Subcutaneous abdominal adipose tissue (tissue), 5 donors: ENCODE measurements at regions not wholly inside any gene's neighbourhood (a gene's known extent, or its start where the extent isn't known, plus 50 kb on each side); places are given as distances from the start of the nearest gene placed in this dataset.

Source experiments
- H3K27ac ChIP-seq: one replicate; pipeline ENCODE4 v1.7.0; 2013; ENCODE audit warnings: low read depth, mild to moderate bottlenecking, inconsistent platforms, low read length, moderate library complexity
- H3K27me3 ChIP-seq, 5 donors: one replicate each; pipeline ENCODE4 v1.7.0; 2013; ENCODE audit warnings: low read length in 5 of 5, inconsistent platforms in 1 of 5; ENCODE audit not compliant: control insufficient read depth in 5 of 5, insufficient read depth in 4 of 5
- H3K36me3 ChIP-seq, 5 donors: one replicate each; pipeline ENCODE4 v1.7.0; 2013; ENCODE audit warnings: low read length in 5 of 5; ENCODE audit not compliant: control insufficient read depth in 5 of 5, insufficient read depth in 5 of 5
- H3K4me1 ChIP-seq, 5 donors: one replicate each; pipeline ENCODE4 v1.7.0; 2013; ENCODE audit warnings: low read length in 5 of 5, mild to moderate bottlenecking in 3 of 5, moderate library complexity in 1 of 5; ENCODE audit not compliant: control insufficient read depth in 5 of 5, insufficient read depth in 5 of 5
- H3K4me3 ChIP-seq, 5 donors: one replicate each; pipeline ENCODE4 v1.7.0; 2013; ENCODE audit warnings: low read length in 5 of 5, low read depth in 1 of 5
- H3K9ac ChIP-seq, 5 donors: one replicate each; pipeline ENCODE4 v1.7.0; 2013; ENCODE audit warnings: low read length in 5 of 5, mild to moderate bottlenecking in 4 of 5, moderate library complexity in 3 of 5
- H3K9me3 ChIP-seq, 5 donors: one replicate each; pipeline ENCODE4 v1.7.0; 2013; ENCODE audit warnings: low read length in 5 of 5; ENCODE audit not compliant: control insufficient read depth in 5 of 5
- donor health status: healthy.
- donor health status: healthy.
- donor health status: healthy.
- donor health status: healthy.
- donor health status: healthy.

DNA sequence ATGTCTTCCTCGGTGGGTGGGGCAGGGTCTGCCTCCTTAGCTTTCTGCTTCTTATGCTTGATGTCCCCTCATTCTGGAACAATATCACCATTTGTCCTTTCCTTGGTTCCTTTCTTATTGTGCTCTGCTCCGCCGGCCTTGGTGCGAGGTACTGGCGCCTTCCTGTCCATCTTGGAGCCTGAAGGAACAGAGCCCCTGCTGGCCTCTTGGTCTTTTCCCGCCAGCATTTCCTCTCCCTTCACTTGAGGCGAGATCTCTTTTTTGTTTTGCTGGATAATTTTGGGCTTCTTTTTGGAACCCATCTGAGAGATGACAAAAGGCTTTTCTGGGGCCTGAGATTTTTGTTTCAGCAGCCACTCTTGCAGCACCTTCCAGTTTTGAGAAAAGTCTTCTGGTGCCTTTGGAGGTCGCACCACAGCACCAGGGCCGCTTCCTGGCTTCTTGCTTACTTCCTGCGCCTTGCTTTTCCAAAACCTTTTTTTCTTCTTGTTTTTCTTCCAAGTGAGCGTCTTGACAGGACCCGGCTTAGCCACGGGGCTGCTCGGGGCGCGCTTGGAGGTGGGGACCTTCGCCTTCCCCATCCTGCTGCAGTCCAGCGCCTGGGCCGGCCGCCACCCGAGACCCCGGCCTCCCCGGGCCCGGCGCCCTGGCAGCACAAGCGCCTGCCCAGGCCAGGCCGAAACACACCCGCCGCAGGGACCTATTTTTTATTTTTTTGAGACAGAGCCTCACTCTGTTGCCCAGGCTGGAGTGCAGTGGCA is 127.1 kb downstream of the KLF13 start:
- Histone ChIP-seq H3K9me3 (peaks cover 0 to 5% (median 0%) of the 10 kb centered on the region in 5 donors), H3K36me3 (no peaks in the 10 kb centered on the region), H3K9ac (no peak overlapping the region), H3K27ac (no peak overlapping the region), H3K27me3 (no peaks in the 10 kb centered on the region), H3K4me3 (no peak overlapping the region), H3K4me1 (peaks cover 1 to 23% (median 17%) of the 10 kb centered on the region in 5 donors)

GRCh38 chr15:31455499-31455898 is 128.9 kb downstream of the KLF13 start:
- no peak overlapping the region for H3K4me3 ChIP-seq
- no peaks in the 10 kb centered on the region for H3K27me3 ChIP-seq
- H3K9ac ChIP-seq: no peak overlapping the region
- no peak overlapping the region for H3K27ac ChIP-seq
- no peaks in the 10 kb centered on the region for H3K36me3 ChIP-seq
- H3K4me1 ChIP-seq: peaks cover 1 to 21% (median 13%) of the 10 kb centered on the region in 5 donors
- peaks cover 0 to 5% (median 0%) of the 10 kb centered on the region in 5 donors for H3K9me3 ChIP-seq

- no peak overlapping the region for H3K27ac ChIP-seq
Measured at GRCh38 chr15:31456354-31457060, 129.9 kb downstream of the KLF13 start.

DNA sequence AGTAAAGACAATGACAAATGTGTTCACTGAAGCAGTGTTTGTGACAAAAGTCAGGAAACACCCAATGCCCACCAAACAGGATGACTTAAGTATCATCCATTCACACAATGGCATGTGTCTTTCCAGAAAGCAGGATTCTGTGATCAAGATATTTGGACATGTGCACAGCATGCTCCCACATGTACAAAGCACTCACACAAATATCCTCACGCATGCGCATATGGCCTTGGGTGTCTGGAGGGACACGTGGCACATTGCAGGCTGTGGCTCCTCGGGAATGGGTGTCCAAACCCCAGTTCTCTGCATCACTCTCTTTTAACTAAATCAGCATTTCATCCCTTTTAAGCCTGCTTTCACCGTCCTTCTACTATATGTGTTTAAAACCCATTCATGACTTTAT is 130.5 kb downstream of the KLF13 start:
- Histone ChIP-seq H3K27me3 (no peaks in the 10 kb centered on the region), H3K9ac (no peak overlapping the region), H3K36me3 (no peaks in the 10 kb centered on the region), H3K4me3 (no peak overlapping the region), H3K27ac (no peak overlapping the region), H3K9me3 (peaks cover 0 to 3% (median 0%) of the 10 kb centered on the region in 5 donors), H3K4me1 (peaks cover 1 to 21% (median 13%) of the 10 kb centered on the region in 5 donors)

More at GRCh38 chr15:31456354-31457060, 129.9 kb downstream of the KLF13 start:
- H3K36me3 ChIP-seq: no peaks in the 10 kb centered on the region
- no peaks in the 10 kb centered on the region for H3K27me3 ChIP-seq
- H3K4me3 ChIP-seq: no peak overlapping the region
- peaks cover 0 to 3% (median 0%) of the 10 kb centered on the region in 5 donors for H3K9me3 ChIP-seq
- no peak overlapping the region for H3K9ac ChIP-seq
- peaks cover 1 to 21% (median 13%) of the 10 kb centered on the region in 5 donors for H3K4me1 ChIP-seq

DNA sequence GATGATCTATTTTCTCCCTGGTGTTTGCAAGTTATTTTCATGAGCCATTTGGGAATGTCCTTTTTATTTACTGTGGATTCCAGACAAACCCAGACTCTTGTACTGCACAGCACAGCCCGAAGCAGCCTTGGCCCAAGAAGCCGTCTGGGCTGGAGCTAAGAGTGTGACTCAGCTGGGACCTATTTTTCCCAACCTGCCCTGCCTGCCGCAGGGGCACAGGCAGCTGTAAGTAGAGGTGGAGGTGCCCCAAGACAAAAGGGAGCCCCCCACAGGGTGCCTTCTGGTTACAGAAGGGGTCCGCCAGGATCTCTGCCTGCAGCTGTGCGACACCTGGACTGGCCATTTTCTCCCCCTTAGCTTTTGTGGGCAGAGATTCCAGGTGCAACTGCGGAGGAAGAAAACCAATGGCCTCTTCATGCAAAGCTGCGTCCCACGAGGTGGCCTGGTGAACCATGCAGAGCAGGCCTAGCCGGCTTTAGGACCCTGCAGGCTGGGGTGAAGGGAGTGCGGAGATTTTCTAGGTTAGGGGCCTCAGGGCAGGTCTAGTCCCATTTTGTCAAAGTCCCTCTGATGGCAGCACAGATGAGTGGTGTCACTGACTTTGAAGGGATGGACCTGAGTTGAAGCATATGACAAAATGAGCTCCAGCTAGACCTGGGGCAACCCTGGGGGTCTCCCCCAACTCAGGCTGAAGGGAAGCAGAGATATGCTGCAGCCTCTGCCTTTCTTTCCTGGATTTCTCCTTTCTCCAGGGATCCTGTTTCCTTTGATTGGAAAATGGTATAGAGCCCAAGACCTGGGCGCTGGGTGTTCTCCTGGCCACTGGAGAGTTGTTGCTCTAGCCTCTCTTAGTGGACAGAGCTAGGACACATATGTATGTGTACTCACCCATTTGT is 131.2 kb downstream of the KLF13 start:
- H3K9me3 ChIP-seq: peaks cover 0 to 3% (median 0%) of the 10 kb centered on the region in 5 donors
- H3K9ac ChIP-seq: no peak overlapping the region
- H3K27me3 ChIP-seq: no peaks in the 10 kb centered on the region
- peaks cover 1 to 21% (median 13%) of the 10 kb centered on the region in 5 donors for H3K4me1 ChIP-seq
- H3K27ac ChIP-seq: no peak overlapping the region
- H3K36me3 ChIP-seq: no peaks in the 10 kb centered on the region
- H3K4me3 ChIP-seq: no peak overlapping the region

DNA sequence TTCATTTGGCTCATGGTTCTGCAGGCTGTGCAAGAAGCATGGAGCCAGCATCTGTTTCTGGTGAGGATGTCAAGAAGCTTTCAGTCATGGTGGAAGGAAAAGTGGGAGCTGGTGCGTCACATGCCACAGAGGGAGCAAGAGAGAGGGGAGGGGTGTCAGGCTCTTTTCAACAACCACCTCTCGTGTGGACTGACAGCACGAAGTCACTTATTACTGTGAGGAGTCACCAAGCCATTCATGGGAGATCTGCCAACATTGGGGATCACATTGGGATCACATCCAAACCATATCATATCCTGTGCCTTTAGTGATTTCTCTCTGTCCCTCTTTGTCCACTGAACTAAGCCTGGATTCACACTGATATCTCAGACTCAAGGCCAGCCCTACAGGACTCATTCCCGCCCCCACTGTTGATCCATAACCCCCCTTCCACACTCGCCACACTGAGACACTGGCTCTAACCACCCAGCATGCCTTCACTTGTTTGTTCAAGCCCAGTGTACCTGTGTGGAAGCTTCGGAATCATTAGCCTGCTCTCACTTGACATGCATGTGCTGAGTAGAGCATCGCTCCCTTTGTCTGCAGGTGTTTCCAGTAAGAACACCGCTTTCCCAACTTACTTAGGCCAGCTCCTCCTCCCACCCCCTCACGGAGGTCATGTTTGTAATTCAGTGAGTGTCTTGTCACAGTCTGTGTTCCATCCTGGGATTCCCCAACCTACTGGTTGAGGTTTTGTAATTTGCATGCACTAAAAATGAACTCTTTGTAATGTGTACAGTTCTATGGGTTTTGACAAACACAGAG is 132.2 kb downstream of the KLF13 start:
- H3K4me1 ChIP-seq: peaks cover 1 to 21% (median 13%) of the 10 kb centered on the region in 5 donors
- no peaks in the 10 kb centered on the region for H3K27me3 ChIP-seq
- H3K36me3 ChIP-seq: no peaks in the 10 kb centered on the region
- no peak overlapping the region for H3K4me3 ChIP-seq
- H3K9me3 ChIP-seq: peaks cover 0 to 3% (median 0%) of the 10 kb centered on the region in 5 donors
- no peak overlapping the region for H3K27ac ChIP-seq
- no peak overlapping the region for H3K9ac ChIP-seq

DNA sequence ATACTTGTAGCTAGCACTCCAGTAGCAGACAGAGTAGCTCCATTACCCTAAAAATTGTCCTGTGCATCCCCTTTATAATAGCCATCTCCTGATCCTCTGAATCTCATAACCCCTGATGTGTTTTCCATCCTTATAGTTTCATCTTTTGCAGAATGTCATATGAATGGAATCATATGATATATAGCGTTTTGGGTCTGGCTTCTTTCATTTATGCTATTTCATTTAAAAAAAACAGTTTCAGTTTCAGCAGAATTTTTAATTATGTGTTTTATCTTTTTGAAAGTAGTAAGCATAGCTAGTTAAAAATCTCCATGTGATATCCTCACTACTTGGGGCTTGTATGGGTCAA is 132.7 kb downstream of the KLF13 start:
- H3K4me1 ChIP-seq: peaks cover 4 to 21% (median 13%) of the 10 kb centered on the region in 5 donors
- H3K9me3 ChIP-seq: peaks cover 0 to 3% (median 0%) of the 10 kb centered on the region in 5 donors
- H3K27ac ChIP-seq: no peak overlapping the region
- no peak overlapping the region for H3K9ac ChIP-seq
- H3K27me3 ChIP-seq: no peaks in the 10 kb centered on the region
- H3K4me3 ChIP-seq: no peak overlapping the region
- no peaks in the 10 kb centered on the region for H3K36me3 ChIP-seq

GRCh38 chr15:31461375-31461774 is 134.7 kb downstream of the KLF13 start:
- H3K9me3 ChIP-seq: no peaks in the 10 kb centered on the region
- no peaks in the 10 kb centered on the region for H3K36me3 ChIP-seq

DNA sequence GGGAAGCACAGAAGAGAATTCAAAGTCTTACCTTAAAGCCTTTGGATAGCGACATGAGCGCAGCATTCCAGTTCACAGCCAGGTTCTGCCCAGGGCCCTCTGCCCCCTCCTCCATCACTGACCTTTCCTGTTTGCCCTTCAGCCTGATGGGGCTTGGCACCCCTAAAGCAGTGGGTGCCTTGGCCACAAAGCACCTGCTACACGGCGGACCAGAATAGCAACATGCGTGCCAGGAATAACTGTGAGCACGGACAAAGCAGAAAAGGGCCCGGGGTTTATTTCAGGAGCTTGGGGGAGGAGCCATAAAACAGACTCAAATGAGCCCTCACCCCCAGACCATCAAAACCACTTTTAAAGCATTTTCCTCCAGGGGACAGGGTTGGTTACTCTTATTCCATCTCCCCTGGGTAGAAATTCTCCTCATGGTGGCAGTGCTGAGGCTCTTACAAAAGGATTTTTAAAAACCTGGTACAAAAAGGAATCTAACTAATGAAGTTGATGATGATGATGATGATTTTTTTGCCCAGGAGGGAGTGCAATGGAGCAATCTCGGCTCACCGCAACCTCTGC is 135.4 kb downstream of the KLF13 start:
- H3K36me3 ChIP-seq: no peaks in the 10 kb centered on the region
- no peaks in the 10 kb centered on the region for H3K9me3 ChIP-seq
- H3K4me1 ChIP-seq: peaks cover 4 to 15% (median 10%) of the 10 kb centered on the region in 5 donors
- H3K4me3 ChIP-seq: no peak overlapping the region
- no peak overlapping the region for H3K27ac ChIP-seq
- peaks cover 0 to 2% (median 0%) of the 10 kb centered on the region in 5 donors for H3K27me3 ChIP-seq
- H3K9ac ChIP-seq: no peak overlapping the region

More at GRCh38 chr15:31461375-31461774, 134.7 kb downstream of the KLF13 start:
- no peak overlapping the region for H3K9ac ChIP-seq
- no peak overlapping the region for H3K27ac ChIP-seq
- H3K27me3 ChIP-seq: peaks cover 0 to 2% (median 0%) of the 10 kb centered on the region in 5 donors
- peaks cover 4 to 21% (median 13%) of the 10 kb centered on the region in 5 donors for H3K4me1 ChIP-seq
- no peak overlapping the region for H3K4me3 ChIP-seq
